Retinal pigment epithelial cell (primary cell): ENCODE measurements at regions not wholly inside any gene's neighbourhood (a gene's known extent, or its start where the extent isn't known, plus 50 kb on each side); places are given as distances from the start of the nearest gene placed in this dataset.

Source experiments
- DNase-seq: peaks from one replicate; pipeline ENCODE4 v3.0.0-alpha.2; 2010; ENCODE audit warnings: low read depth
- H3K4me3 ChIP-seq: 2 replicates; pipeline ENCODE4 v1.5.1; 2011; ENCODE audit warnings: mild to moderate bottlenecking, low read length, control low read depth, moderate library complexity
- CTCF ChIP-seq: conservative IDR thresholded peaks from 2 replicates; pipeline ENCODE4 v1.5.1; 2011; ENCODE audit warnings: low read depth, low read length, control low read depth, inconsistent platforms

- no peak for TF ChIP-seq CTCF
- no peak overlapping the region for H3K4me3 ChIP-seq
- DNase-seq = no peak
These were observed 122.2 kb upstream of the C2CD4B start for GRCh38 chr15:62287066-62287857.

GRCh38 chr15:62288361-62289017, 123.4 kb upstream of the C2CD4B start:
- no peak for DNase-seq
- TF ChIP-seq CTCF = no peak
- H3K4me3 ChIP-seq = no peak overlapping the region

- DNase-seq = peak; percentile 18
- TF ChIP-seq CTCF = no peak
These were observed 126.2 kb upstream of the C2CD4B start for GRCh38 chr15:62291262-62291661.

GRCh38 chr15:62296756-62297507, 131.8 kb upstream of the C2CD4B start:
- TF ChIP-seq CTCF = no peak
- no peak for DNase-seq
- no peak overlapping the region for H3K4me3 ChIP-seq

More at GRCh38 chr15:62291262-62291661, 126.2 kb upstream of the C2CD4B start:
- H3K4me3 ChIP-seq = no peak overlapping the region

GRCh38 chr15:62297522-62297921, 132.4 kb upstream of the C2CD4B start:
- TF ChIP-seq CTCF = no peak

GRCh38 chr15:62297933-62298332, 132.8 kb upstream of the C2CD4B start:
- H3K4me3 ChIP-seq = no peak overlapping the region
- TF ChIP-seq CTCF = no peak
- DNase-seq = no peak

More at GRCh38 chr15:62297522-62297921, 132.4 kb upstream of the C2CD4B start:
- no peak for DNase-seq
- no peak overlapping the region for H3K4me3 ChIP-seq
